RWPE2 (cell line): ENCODE measurements at regions not wholly inside any gene's neighbourhood (a gene's known extent, or its start where the extent isn't known, plus 50 kb on each side); places are given as distances from the start of the nearest gene placed in this dataset.

Experiments
- ATAC-seq: fragments of 200-7000 bp; cut with Tn5 transposase; 3 replicates; pipeline ENCODE4 v1.9.1; 2021; ENCODE audit warnings: low read depth
- DNase-seq: peaks from one replicate; pipeline ENCODE4 v3.0.0-alpha.2; 2020; ENCODE audit warnings: low spot score
- H3K27ac ChIP-seq: fragments of 450-650 bp; 2 replicates; pipeline ENCODE4 v1.5.1; 2017; ENCODE audit warnings: mild to moderate bottlenecking; ENCODE audit not compliant: poor library complexity, severe bottlenecking
- H3K27me3 ChIP-seq: fragments of 250-450 bp; sonication (Bioruptor Pico); 2 replicates; pipeline ENCODE4 v1.5.1; 2021; ENCODE audit warnings: mild to moderate bottlenecking, moderate library complexity; ENCODE audit not compliant: insufficient read depth, poor library complexity, severe bottlenecking
- H3K36me3 ChIP-seq: fragments of 250-450 bp; sonication (Bioruptor Pico); 2 replicates; pipeline ENCODE4 v1.5.1; 2020; ENCODE audit warnings: low read depth, mild to moderate bottlenecking, moderate library complexity
- H3K4me1 ChIP-seq: fragments of 250-450 bp; sonication (Bioruptor Pico); 2 replicates; pipeline ENCODE4 v1.5.1; 2021; ENCODE audit warnings: mild to moderate bottlenecking, moderate library complexity; ENCODE audit not compliant: insufficient read depth, poor library complexity, severe bottlenecking
- H3K4me3 ChIP-seq: fragments of 250-450 bp; sonication (Bioruptor Pico); 2 replicates; pipeline ENCODE4 v1.5.1; 2021; ENCODE audit warnings: mild to moderate bottlenecking, moderate library complexity; ENCODE audit not compliant: severe bottlenecking
- H3K9me3 ChIP-seq: fragments of 250-450 bp; sonication (Bioruptor Pico); 2 replicates; pipeline ENCODE4 v1.5.1; 2021; ENCODE audit warnings: mild to moderate bottlenecking, moderate library complexity; ENCODE audit not compliant: severe bottlenecking
- CTCF ChIP-seq: fragments of 450-650 bp; IDR thresholded peaks from one replicate; pipeline ENCODE4 v1.5.1; 2017; ENCODE audit warnings: mild to moderate bottlenecking, moderate library complexity; ENCODE audit not compliant: poor library complexity, severe bottlenecking

- H3K4me1 ChIP-seq, result no peaks in the 10 kb centered on the region
- TF ChIP-seq CTCF, result no peak
- H3K9me3 ChIP-seq, result no peaks in the 10 kb centered on the region
- no peak overlapping the region for H3K4me3 ChIP-seq
- no peak for ATAC-seq
- DNase-seq, result no peak
- H3K27me3 ChIP-seq, result no peaks in the 10 kb centered on the region
- no peak overlapping the region for H3K27ac ChIP-seq
- no peaks in the 10 kb centered on the region for H3K36me3 ChIP-seq
Measured at GRCh38 chrX:121231566-121232358, 184.4 kb downstream of the GLUD2 start.

- no peak for TF ChIP-seq CTCF
- DNase-seq, result no peak
- Histone ChIP-seq H3K4me1 (no peaks in the 10 kb centered on the region), H3K36me3 (no peaks in the 10 kb centered on the region), H3K27me3 (no peaks in the 10 kb centered on the region), H3K9me3 (no peaks in the 10 kb centered on the region), H3K27ac (no peak overlapping the region), H3K4me3 (no peak overlapping the region)
- no peak for ATAC-seq
Measured at GRCh38 chrX:121236040-121236439, 188.6 kb downstream of the GLUD2 start.

- Histone ChIP-seq H3K27me3 (no peaks in the 10 kb centered on the region), H3K4me3 (no peak overlapping the region), H3K27ac (no peak overlapping the region), H3K36me3 (no peaks in the 10 kb centered on the region), H3K4me1 (no peaks in the 10 kb centered on the region), H3K9me3 (no peaks in the 10 kb centered on the region)
- no peak for TF ChIP-seq CTCF
- ATAC-seq (no peak), DNase-seq (no peak)
Measured at GRCh38 chrX:121238093-121238492, 190.7 kb downstream of the GLUD2 start.

- no peaks in the 10 kb centered on the region for H3K27me3 ChIP-seq
- no peaks in the 10 kb centered on the region for H3K9me3 ChIP-seq
- TF ChIP-seq CTCF, result no peak
- ATAC-seq (no peak), DNase-seq (no peak)
- H3K4me3 ChIP-seq, result no peak overlapping the region
- no peak overlapping the region for H3K27ac ChIP-seq
- no peaks in the 10 kb centered on the region for H3K36me3 ChIP-seq
- H3K4me1 ChIP-seq, result no peaks in the 10 kb centered on the region
Measured at GRCh38 chrX:121244511-121244910, 197.1 kb downstream of the GLUD2 start.

- H3K4me1 ChIP-seq, result no peaks in the 10 kb centered on the region
- no peak overlapping the region for H3K4me3 ChIP-seq
- ATAC-seq, result no peak
- H3K27ac ChIP-seq, result no peak overlapping the region
- H3K9me3 ChIP-seq, result no peaks in the 10 kb centered on the region
- TF ChIP-seq CTCF, result no peak
- DNase-seq, result no peak
- H3K36me3 ChIP-seq, result no peaks in the 10 kb centered on the region
- H3K27me3 ChIP-seq, result no peaks in the 10 kb centered on the region
Measured at GRCh38 chrX:121245763-121246162, 198.4 kb downstream of the GLUD2 start.
